ENCODE measurements at regions not wholly inside any gene's neighbourhood (a gene's known extent, or its start where the extent isn't known, plus 50 kb on each side); places are given as distances from the start of the nearest gene placed in this dataset.

DNA sequence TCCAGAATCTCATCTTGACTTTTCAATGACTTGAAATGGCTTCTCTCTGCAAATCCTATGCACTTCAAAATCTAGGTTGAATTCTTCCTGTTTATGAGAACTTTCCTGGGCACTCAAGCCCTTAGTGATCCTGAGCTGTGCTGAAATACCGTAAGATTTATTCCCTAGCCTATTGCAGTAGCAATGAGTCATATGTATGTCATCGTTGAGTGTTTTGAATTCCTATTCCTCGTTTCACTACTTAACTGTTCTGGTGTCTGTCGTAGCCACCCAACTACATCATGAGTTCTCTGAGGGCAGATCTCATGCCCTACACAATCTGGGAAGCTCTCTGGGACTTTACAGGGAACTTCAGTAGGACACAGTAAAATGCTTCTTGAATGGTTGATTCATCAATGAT is 190.8 kb upstream of the TMEM132C start:
- TF ChIP-seq, protein P1, sequence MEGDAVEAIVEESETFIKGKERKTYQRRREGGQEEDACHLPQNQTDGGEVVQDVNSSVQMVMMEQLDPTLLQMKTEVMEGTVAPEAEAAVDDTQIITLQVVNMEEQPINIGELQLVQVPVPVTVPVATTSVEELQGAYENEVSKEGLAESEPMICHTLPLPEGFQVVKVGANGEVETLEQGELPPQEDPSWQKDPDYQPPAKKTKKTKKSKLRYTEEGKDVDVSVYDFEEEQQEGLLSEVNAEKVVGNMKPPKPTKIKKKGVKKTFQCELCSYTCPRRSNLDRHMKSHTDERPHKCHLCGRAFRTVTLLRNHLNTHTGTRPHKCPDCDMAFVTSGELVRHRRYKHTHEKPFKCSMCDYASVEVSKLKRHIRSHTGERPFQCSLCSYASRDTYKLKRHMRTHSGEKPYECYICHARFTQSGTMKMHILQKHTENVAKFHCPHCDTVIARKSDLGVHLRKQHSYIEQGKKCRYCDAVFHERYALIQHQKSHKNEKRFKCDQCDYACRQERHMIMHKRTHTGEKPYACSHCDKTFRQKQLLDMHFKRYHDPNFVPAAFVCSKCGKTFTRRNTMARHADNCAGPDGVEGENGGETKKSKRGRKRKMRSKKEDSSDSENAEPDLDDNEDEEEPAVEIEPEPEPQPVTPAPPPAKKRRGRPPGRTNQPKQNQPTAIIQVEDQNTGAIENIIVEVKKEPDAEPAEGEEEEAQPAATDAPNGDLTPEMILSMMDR (IDR thresholded peaks at IDR 0.05), result no peak
- TF ChIP-seq POLR2AphosphoS5 (IDR thresholded peaks at IDR 0.05), result no peak
- TF ChIP-seq POLR2A (IDR thresholded peaks at IDR 0.05; ENCODE audit: low read depth), result no peak
- TF ChIP-seq EP300 (IDR thresholded peaks at IDR 0.05), result no peak
